ENCODE measurements at regions not wholly inside any gene's neighbourhood (a gene's known extent, or its start where the extent isn't known, plus 50 kb on each side); places are given as distances from the start of the nearest gene placed in this dataset.

DNA sequence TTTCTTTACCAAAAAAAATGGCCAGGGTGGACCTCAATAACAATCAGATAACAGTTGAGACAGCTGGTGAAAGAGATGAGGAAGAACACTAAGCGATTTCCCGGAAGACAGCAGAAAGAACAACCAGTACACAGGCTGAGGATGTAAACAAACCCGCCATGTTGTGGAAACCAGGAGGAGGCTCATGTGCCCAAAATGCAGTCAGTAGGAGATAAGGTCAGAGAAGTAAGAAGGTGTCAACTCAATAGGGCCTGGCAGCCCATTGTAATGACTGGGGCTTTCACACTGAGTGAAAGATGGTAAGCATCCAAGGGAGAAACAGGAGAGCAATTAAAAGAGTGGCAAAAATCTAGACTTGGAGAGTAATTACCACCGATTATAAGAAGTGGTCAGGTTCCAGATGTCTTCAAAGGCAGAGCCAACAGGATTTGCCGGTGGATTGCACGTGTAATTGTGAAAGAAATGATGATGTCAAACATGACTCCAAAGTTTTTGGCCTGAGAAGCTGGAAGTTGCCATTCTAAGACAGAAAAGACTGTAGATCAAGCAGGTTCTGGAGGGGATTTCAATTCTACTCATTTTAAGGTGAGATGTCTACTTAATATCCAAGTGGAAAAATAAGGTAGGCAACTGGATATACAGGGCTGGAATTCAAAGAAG, 77.7 kb upstream of the CYP1B1 start:
- ChIA-PET CTCF (no interaction called here), POLR2A (no interaction called here)
- DNase-seq (ENCODE audit: extremely low spot score) = no peak
- TF ChIP-seq ZNF384 (IDR thresholded peaks at IDR 0.05) (no peak), ELF4 (IDR thresholded peaks at IDR 0.05) (no peak), SP1 (IDR thresholded peaks at IDR 0.05) (no peak), SUZ12 (IDR thresholded peaks at IDR 0.05) (no peak), NFRKB (IDR thresholded peaks at IDR 0.05) (no peak), L3MBTL2 (conservative IDR thresholded peaks at IDR 0.05) (no peak), TARDBP (IDR thresholded peaks at IDR 0.05) (no peak), HDGF (IDR thresholded peaks at IDR 0.05; ENCODE audit: borderline replicate concordance) (no peak)

- TF ChIP-seq SP1 (IDR thresholded peaks at IDR 0.05) (no peak), LEF1 (IDR thresholded peaks at IDR 0.05; ENCODE audit: borderline replicate concordance) (no peak), BHLHE40 (IDR thresholded peaks at IDR 0.05; ENCODE audit: borderline replicate concordance) (no peak), FOXA1 (IDR thresholded peaks at IDR 0.05) (no peak), TARDBP (IDR thresholded peaks at IDR 0.05) (no peak), NFRKB (IDR thresholded peaks at IDR 0.05) (no peak)
- CTCF ChIA-PET = no interaction called here
- no peak for DNase-seq (ENCODE audit: extremely low spot score)
- POLR2A ChIA-PET = no interaction called here
Measured at GRCh38 chr2:38152913-38153312, 77.0 kb upstream of the CYP1B1 start.

DNA sequence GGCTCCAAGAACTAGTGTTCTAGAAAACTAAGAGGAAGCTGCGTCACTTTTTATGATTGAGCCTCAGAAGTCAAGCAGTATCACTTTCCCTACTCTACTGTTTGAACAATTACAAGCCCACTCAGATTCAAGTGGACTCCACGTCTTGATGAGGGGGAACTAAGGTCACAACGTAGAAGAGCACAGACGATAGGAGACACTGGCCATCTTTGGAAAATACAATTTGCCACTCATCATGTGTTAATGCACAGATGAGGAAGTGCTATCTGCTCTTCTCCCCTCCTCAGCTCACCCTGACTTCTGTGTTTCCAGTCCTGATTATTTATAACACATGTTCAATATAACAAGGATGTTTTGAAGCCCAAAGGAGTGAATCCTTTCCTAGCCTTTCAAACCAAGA, 76.1 kb upstream of the CYP1B1 start:
- POLR2A ChIA-PET = no interaction called here
- DNase-seq (ENCODE audit: extremely low spot score) = no peak
- CTCF ChIA-PET = no interaction called here
- TF ChIP-seq PKNOX1 (IDR thresholded peaks at IDR 0.05) (no peak), TARDBP (IDR thresholded peaks at IDR 0.05) (no peak), FOXK2 (IDR thresholded peaks at IDR 0.05) (no peak), ZNF384 (IDR thresholded peaks at IDR 0.05) (no peak), ARNT (IDR thresholded peaks at IDR 0.05) (no peak), NFRKB (IDR thresholded peaks at IDR 0.05) (no peak), CTBP1 (IDR thresholded peaks at IDR 0.05; ENCODE audit: borderline replicate concordance) (no peak), LEF1 (IDR thresholded peaks at IDR 0.05; ENCODE audit: borderline replicate concordance) (no peak), FOXM1 (IDR thresholded peaks at IDR 0.05; ENCODE audit: borderline replicate concordance) (no peak), SUZ12 (IDR thresholded peaks at IDR 0.05) (no peak), FOXA1 (IDR thresholded peaks at IDR 0.05) (no peak), L3MBTL2 (conservative IDR thresholded peaks at IDR 0.05) (no peak), BHLHE40 (IDR thresholded peaks at IDR 0.05; ENCODE audit: borderline replicate concordance) (no peak), ELF4 (IDR thresholded peaks at IDR 0.05) (no peak)

- TF ChIP-seq NFRKB (IDR thresholded peaks at IDR 0.05) = no peak
- TF ChIP-seq LEF1 (IDR thresholded peaks at IDR 0.05; ENCODE audit: borderline replicate concordance) = no peak
- TF ChIP-seq BHLHE40 (IDR thresholded peaks at IDR 0.05; ENCODE audit: borderline replicate concordance) = no peak
- no peak for TF ChIP-seq L3MBTL2 (conservative IDR thresholded peaks at IDR 0.05)
- no peak for TF ChIP-seq CTBP1 (IDR thresholded peaks at IDR 0.05; ENCODE audit: borderline replicate concordance)
- TF ChIP-seq SP1 (IDR thresholded peaks at IDR 0.05) = no peak
- no peak for TF ChIP-seq FOXA1 (IDR thresholded peaks at IDR 0.05)
- TF ChIP-seq ELF4 (IDR thresholded peaks at IDR 0.05) = no peak
- TF ChIP-seq ARNT (IDR thresholded peaks at IDR 0.05) = no peak
- TF ChIP-seq ZNF384 (IDR thresholded peaks at IDR 0.05) = no peak
- no peak for TF ChIP-seq SUZ12 (IDR thresholded peaks at IDR 0.05)
- TF ChIP-seq FOXK2 (IDR thresholded peaks at IDR 0.05) = no peak
- TF ChIP-seq FOXM1 (IDR thresholded peaks at IDR 0.05; ENCODE audit: borderline replicate concordance) = no peak
- POLR2A ChIA-PET = no interaction called here
- CTCF ChIA-PET = no interaction called here
Measured at GRCh38 chr2:38149531-38149930, 73.6 kb upstream of the CYP1B1 start.

DNA sequence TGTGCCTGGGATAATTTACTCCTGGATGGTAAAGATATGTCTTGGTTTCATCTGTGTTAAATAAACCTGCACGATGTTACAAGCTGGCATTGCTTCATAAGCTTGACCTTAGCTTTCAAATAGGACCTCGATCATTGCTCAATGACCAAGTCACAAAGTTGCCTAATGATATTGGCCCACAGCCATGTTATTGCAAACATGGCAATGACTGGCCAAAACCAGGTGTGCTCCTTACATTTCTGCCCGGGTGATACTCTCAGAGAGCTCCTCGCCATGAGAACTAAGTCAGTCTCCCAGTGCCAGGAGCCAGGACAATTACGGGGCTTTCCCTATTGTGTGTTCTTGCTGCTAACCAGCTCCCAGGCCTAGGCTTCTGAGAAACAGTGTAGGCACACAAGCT, 72.5 kb upstream of the CYP1B1 start:
- no peak for TF ChIP-seq CTBP1 (IDR thresholded peaks at IDR 0.05; ENCODE audit: borderline replicate concordance)
- no peak for TF ChIP-seq HDGF (IDR thresholded peaks at IDR 0.05; ENCODE audit: borderline replicate concordance)
- TF ChIP-seq TARDBP (IDR thresholded peaks at IDR 0.05) = no peak
- TF ChIP-seq PKNOX1 (IDR thresholded peaks at IDR 0.05) = no peak
- no peak for TF ChIP-seq FOXM1 (IDR thresholded peaks at IDR 0.05; ENCODE audit: borderline replicate concordance)
- no peak for TF ChIP-seq SUZ12 (IDR thresholded peaks at IDR 0.05)
- TF ChIP-seq ARNT (IDR thresholded peaks at IDR 0.05) = no peak
- TF ChIP-seq L3MBTL2 (conservative IDR thresholded peaks at IDR 0.05) = no peak
- no peak for TF ChIP-seq BHLHE40 (IDR thresholded peaks at IDR 0.05; ENCODE audit: borderline replicate concordance)
- TF ChIP-seq FOXK2 (IDR thresholded peaks at IDR 0.05) = no peak
- no peak for TF ChIP-seq SP1 (IDR thresholded peaks at IDR 0.05)
- TF ChIP-seq NFRKB (IDR thresholded peaks at IDR 0.05) = no peak
- TF ChIP-seq ELF4 (IDR thresholded peaks at IDR 0.05) = no peak
- TF ChIP-seq ZNF384 (IDR thresholded peaks at IDR 0.05) = no peak
- TF ChIP-seq FOXA1 (IDR thresholded peaks at IDR 0.05) = no peak
- TF ChIP-seq LEF1 (IDR thresholded peaks at IDR 0.05; ENCODE audit: borderline replicate concordance) = no peak
- DNase-seq (ENCODE audit: extremely low spot score) = no peak
- ChIA-PET POLR2A (no interaction called here), CTCF (interaction anchor here (0.6 kb wide), 1 partner anchor 88 kb away, joined by 4 read pairs; no protein-coding TSS in a partner anchor)

More at GRCh38 chr2:38149531-38149930, 73.6 kb upstream of the CYP1B1 start:
- no peak for DNase-seq (ENCODE audit: extremely low spot score)

- no peak for DNase-seq (ENCODE audit: extremely low spot score)
- POLR2A ChIA-PET = no interaction called here
- CTCF ChIA-PET = no interaction called here
- TF ChIP-seq L3MBTL2 (conservative IDR thresholded peaks at IDR 0.05) (no peak), ELF4 (IDR thresholded peaks at IDR 0.05) (no peak), NFRKB (IDR thresholded peaks at IDR 0.05) (no peak), LEF1 (IDR thresholded peaks at IDR 0.05; ENCODE audit: borderline replicate concordance) (no peak), SUZ12 (IDR thresholded peaks at IDR 0.05) (no peak), CTBP1 (IDR thresholded peaks at IDR 0.05; ENCODE audit: borderline replicate concordance) (no peak), FOXK2 (IDR thresholded peaks at IDR 0.05) (no peak), SP1 (IDR thresholded peaks at IDR 0.05) (no peak), FOXA1 (IDR thresholded peaks at IDR 0.05) (no peak), HDGF (IDR thresholded peaks at IDR 0.05; ENCODE audit: borderline replicate concordance) (no peak)
Measured at GRCh38 chr2:38147333-38148121, 71.6 kb upstream of the CYP1B1 start.

All from HEK293T (cell line).